ENCODE measurements at regions not wholly inside any gene's neighbourhood (a gene's known extent, or its start where the extent isn't known, plus 50 kb on each side); places are given as distances from the start of the nearest gene placed in this dataset.

GRCh38 chr6:168373389-168373788, 53.8 kb upstream of the DACT2 start (continued):
- TF ChIP-seq MLLT1 (IDR thresholded peaks at IDR 0.05), result no peak
- TF ChIP-seq JUND (IDR thresholded peaks at IDR 0.05; ENCODE audit: low read depth, low read length), result no peak
- TF ChIP-seq MTA2 (IDR thresholded peaks at IDR 0.05; ENCODE audit: low read depth), result no peak
- no peak for TF ChIP-seq IKZF1 (conservative IDR thresholded peaks at IDR 0.05)
- TF ChIP-seq CBFB (IDR thresholded peaks at IDR 0.05; ENCODE audit: low read depth), result no peak
- TF ChIP-seq CHD1 (IDR thresholded peaks at IDR 0.05; ENCODE audit: low read depth, low read length), result no peak
- no peak for TF ChIP-seq CREB1 (IDR thresholded peaks at IDR 0.05; ENCODE audit: low read depth)
- no peak for TF ChIP-seq RFX5 (IDR thresholded peaks at IDR 0.05; ENCODE audit: low read depth, low read length)

GRCh38 chr6:168374051-168374502, 54.5 kb upstream of the DACT2 start:
- no peak overlapping the region for H2AFZ ChIP-seq (ENCODE audit: control insufficient read depth, low read depth, low read length)
- intact Hi-C loops (cut with micrococcal nuclease; ENCODE audit: unreplicated experiment), result no loop called here
- no peak for ATAC-seq
- no peaks in the 10 kb centered on the region for H3K27me3 ChIP-seq (replicated peaks in 1 of 2; ENCODE audit: control insufficient read depth in 2 of 2, insufficient read depth in 2 of 2, low read length in 1 of 2)
- no peak for DNase-seq (ENCODE audit: low read depth, low spot score)
- H4K20me1 ChIP-seq (ENCODE audit: control insufficient read depth, insufficient read depth), result no peaks in the 10 kb centered on the region
- SMC1A ChIA-PET (ENCODE audit: uncharacterized antibody, unreplicated experiment), result interaction anchor here (0.9 kb wide), 1 partner anchor 41 kb away, joined by 3 read pairs; no protein-coding TSS in a partner anchor
- in situ Hi-C loops (cut with MboI), result no loop called here
- no peaks in the 10 kb centered on the region for H3K36me3 ChIP-seq (ENCODE audit: control insufficient read depth in 2 of 2, insufficient read depth in 2 of 2, low read length in 1 of 2)
- no peak overlapping the region for H3K27ac ChIP-seq (ENCODE audit: control insufficient read depth, insufficient read depth)
- CTCF ChIA-PET, result no interaction called here
- no peak overlapping the region for H3K4me3 ChIP-seq
- TF ChIP-seq SREBF1 (IDR thresholded peaks at IDR 0.05; ENCODE audit: low read length) (no peak), USF1 (IDR thresholded peaks at IDR 0.05; ENCODE audit: borderline replicate concordance, extremely low read length, insufficient read depth, low read depth, low read length) (no peak), E2F4 (IDR thresholded peaks at IDR 0.05; ENCODE audit: low read depth, low read length) (no peak), ATF2 (IDR thresholded peaks at IDR 0.05; ENCODE audit: low read length) (no peak), CBFB (IDR thresholded peaks at IDR 0.05; ENCODE audit: low read depth) (no peak), TCF12 (IDR thresholded peaks at IDR 0.05; ENCODE audit: low read depth, low read length) (no peak), IKZF2 (IDR thresholded peaks at IDR 0.05) (no peak)
- H3K9me3 ChIP-seq (replicated peaks; ENCODE audit: control insufficient read depth, insufficient read depth, low read length), result peaks cover 5% of the 10 kb centered on the region; the same call in 1 of the 3 replicates
- RAD21 ChIA-PET (ENCODE audit: unreplicated experiment), result no interaction called here
- no TSS peak for BruUV-seq (replicated peaks)
- H3K4me1 ChIP-seq (ENCODE audit: control insufficient read depth, insufficient read depth, low read length), result no peaks in the 10 kb centered on the region
- FAIRE-seq, result no peak
- POLR2A ChIA-PET, result no interaction called here
- no peak overlapping the region for H3K9ac ChIP-seq (ENCODE audit: control insufficient read depth, insufficient read depth, low read length)
- 68% methylated on average over 12 of the region's 13 CpGs for WGBS (ENCODE audit: insufficient coverage, insufficient replicate concordance, low lambda C conversion rate, missing lambda C conversion rate)
- no peaks in the 10 kb centered on the region for H3K79me2 ChIP-seq (ENCODE audit: control insufficient read depth, insufficient read depth, low read length)
- H3K4me2 ChIP-seq (ENCODE audit: control insufficient read depth, insufficient read depth), result no peak overlapping the region
